Thymus (tissue), 11 donors: ENCODE measurements at regions not wholly inside any gene's neighbourhood (a gene's known extent, or its start where the extent isn't known, plus 50 kb on each side); places are given as distances from the start of the nearest gene placed in this dataset.

Experiments used
- DNase-seq, 9 donors: peaks; one replicate each; pipeline ENCODE4 v3.0.0-alpha.2; 2013; ENCODE audit warnings: low spot score in 9 of 9, low read depth in 6 of 9, missing footprints in 1 of 9
- H3K27ac ChIP-seq, 2 donors: one replicate each; pipeline ENCODE4 v1.5.1; 2013; ENCODE audit warnings: control low read depth in 1 of 2, low read depth in 1 of 2, low read length in 1 of 2, mild to moderate bottlenecking in 1 of 2, moderate library complexity in 1 of 2
- H3K27me3 ChIP-seq, 2 donors: one replicate each; pipeline ENCODE4 v1.5.1; 2013; ENCODE audit warnings: low read length in 1 of 2; ENCODE audit not compliant: control insufficient read depth in 2 of 2, insufficient read depth in 1 of 2
- H3K36me3 ChIP-seq, 2 donors: one replicate each; pipeline ENCODE4 v1.5.1; 2013; ENCODE audit warnings: low read length in 1 of 2, mild to moderate bottlenecking in 1 of 2, moderate library complexity in 1 of 2; ENCODE audit not compliant: control insufficient read depth in 2 of 2, insufficient read depth in 2 of 2
- H3K4me1 ChIP-seq, 2 donors: one replicate each; pipeline ENCODE4 v1.5.1; 2013; ENCODE audit warnings: low read length in 2 of 2; ENCODE audit not compliant: control insufficient read depth in 2 of 2, insufficient read depth in 2 of 2
- H3K4me3 ChIP-seq, 2 donors: one replicate each; pipeline ENCODE4 v1.5.1; 2013; ENCODE audit warnings: low read length in 2 of 2, control low read depth in 1 of 2, mild to moderate bottlenecking in 1 of 2
- H3K9me3 ChIP-seq, 2 donors: one replicate each; pipeline ENCODE4 v1.5.1; 2013; ENCODE audit warnings: low read length in 1 of 2, mild to moderate bottlenecking in 1 of 2; ENCODE audit not compliant: control insufficient read depth in 2 of 2, insufficient read depth in 1 of 2
- WGBS: extraction: QIAGEN DNeasy Blood & Tissue Kit; methylation state at CpG from one replicate; pipeline ENCODE4 v1.1.7; 2013; 5-methylcytosine and 5-hydroxymethylcytosine counted together
- donor health status: healthy.

DNA sequence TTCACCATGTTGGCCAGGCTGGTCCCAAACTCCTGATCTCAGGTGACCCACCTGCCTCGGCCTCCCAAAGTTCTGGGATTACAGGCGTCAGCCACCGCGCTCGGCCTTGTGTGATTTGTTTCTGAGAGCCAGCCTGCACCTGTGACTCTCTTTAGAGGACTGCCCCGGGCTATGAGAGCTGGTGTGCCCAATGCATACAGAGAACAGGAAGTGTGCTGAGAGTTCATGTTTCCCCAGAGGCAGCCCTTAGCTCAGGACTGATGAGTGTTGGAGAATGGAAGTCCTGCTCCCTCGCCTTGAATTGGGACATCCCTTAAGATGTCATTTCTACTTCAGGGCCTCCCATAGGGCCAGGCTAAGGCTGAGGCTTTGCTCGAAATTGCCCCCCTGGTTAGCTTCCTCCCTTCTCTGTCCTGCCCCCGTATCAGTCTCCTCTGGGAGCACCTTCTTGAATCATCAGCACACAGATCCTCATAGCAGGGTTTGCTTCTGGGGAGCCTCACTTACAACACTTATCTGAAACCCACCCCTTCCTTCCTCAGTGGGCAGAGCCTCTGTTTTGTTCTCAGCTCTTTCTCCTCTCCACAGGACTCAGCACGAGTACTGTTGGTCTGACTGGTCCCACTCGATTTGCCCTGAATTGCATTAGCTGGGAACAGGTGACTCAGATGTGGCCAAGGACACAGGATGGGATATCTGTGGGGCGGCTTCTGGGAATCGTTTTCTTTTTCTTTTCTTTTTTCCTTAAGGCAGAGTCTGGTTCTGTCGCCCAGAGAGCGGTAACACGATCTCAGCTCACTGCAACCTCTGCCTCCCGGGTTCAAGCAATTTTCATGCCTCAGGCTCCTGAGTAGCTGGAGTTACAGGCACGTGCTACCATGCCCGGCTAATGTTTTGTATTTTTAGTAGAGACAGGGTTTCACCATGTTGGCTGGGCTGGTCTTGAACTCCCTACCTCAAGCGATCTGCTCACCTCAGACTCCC, 80.1 kb downstream of the UBIAD1 start:
- Histone ChIP-seq H3K27ac (peak overlapping the region in 1 of 2 donors; percentile 90), H3K27me3 (no peaks in the 10 kb centered on the region)
- 41% methylated on average over 20 of the region's 20 CpGs for WGBS

DNA sequence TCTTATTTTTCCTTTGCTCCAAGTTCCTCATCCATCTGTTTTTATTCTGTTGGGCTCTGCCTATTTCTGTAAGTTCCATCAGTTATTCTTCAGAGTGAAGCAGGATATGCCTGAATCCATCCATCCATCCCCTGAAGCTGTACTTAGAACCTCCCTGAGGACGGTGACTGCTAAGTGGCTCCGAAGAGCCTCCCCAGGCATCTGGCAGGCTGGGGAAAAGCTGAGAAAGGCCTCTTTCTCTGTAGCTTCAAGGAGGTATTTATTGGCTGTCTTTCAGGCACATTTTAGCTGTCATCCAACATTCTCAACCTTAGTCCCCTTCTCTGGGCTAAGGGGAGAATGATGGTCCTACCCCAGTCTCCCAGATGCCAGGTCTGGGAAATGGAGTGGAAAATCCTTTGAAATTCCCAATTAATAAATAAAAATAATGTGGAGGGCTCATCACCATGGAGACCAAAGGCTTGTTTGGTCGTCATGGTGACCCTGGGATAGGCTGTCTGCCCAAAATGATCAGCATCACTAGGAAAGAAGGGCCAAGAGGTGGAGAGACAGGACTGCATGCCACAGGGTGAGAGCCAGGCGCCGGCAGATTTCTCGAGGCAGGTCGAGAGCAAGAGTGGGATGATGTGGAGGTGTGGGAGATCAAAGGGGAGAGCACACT, 82.0 kb downstream of the UBIAD1 start:
- H3K4me1 ChIP-seq, result peaks cover 27 to 84% of the 10 kb centered on the region in 2 donors
- no peak overlapping the region for H3K4me3 ChIP-seq
- no peaks in the 10 kb centered on the region for H3K27me3 ChIP-seq
- peaks cover 0 to 8% of the 10 kb centered on the region in 2 donors for H3K9me3 ChIP-seq
- no peaks in the 10 kb centered on the region for H3K36me3 ChIP-seq
- H3K27ac ChIP-seq, result peak overlapping the region in 1 of 2 donors; percentile 87
- 61% methylated on average over 7 of the region's 7 CpGs for WGBS
- DNase-seq, result peak in 1 of 9 donors; percentile 25

More for the DNA sequence above, 80.1 kb downstream of the UBIAD1 start:
- peaks cover 27 to 77% of the 10 kb centered on the region in 2 donors for H3K4me1 ChIP-seq
- H3K9me3 ChIP-seq, result peaks cover 0 to 8% of the 10 kb centered on the region in 2 donors
- H3K4me3 ChIP-seq, result no peak overlapping the region
- peak in 2 of 9 donors; percentile 38 to 75 for DNase-seq
- H3K36me3 ChIP-seq, result no peaks in the 10 kb centered on the region

- Histone ChIP-seq H3K4me1 (peaks cover 24 to 80% of the 10 kb centered on the region in 2 donors), H3K9me3 (peaks cover 0 to 8% of the 10 kb centered on the region in 2 donors), H3K27ac (peak overlapping the region in 1 of 2 donors; percentile 87), H3K27me3 (no peaks in the 10 kb centered on the region), H3K36me3 (no peaks in the 10 kb centered on the region), H3K4me3 (peak overlapping the region in 1 of 2 donors; percentile 19)
- peak in 8 of 9 donors; percentile 52 to 88 (median 72) for DNase-seq
- WGBS, result 41% methylated on average over 21 of the region's 21 CpGs
Measured at GRCh38 chr1:11355559-11356475, 82.8 kb downstream of the UBIAD1 start.

DNA sequence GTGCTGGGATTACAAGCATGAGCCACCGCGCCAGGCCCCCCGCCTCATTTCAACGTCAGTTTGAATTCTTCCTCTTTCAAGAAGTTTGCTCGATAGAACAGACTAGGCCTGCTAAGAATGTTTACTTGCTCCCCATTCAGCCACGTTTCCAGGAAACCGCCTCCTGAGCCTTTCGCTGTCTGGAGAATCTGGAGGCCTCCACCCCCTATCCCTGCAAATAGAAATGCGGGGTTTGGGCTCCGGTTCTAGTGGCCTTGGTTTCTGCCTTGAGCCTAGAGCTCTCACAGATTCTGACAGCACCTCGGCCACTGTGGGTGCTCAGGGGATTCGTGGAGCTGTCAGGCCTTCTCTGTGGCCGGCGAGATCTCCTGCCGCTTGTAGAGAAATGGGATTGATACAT, 84.3 kb downstream of the UBIAD1 start:
- WGBS, result 93% methylated on average over 15 of the region's 15 CpGs
- no peak for DNase-seq
- H3K4me3 ChIP-seq, result no peak overlapping the region
- no peaks in the 10 kb centered on the region for H3K27me3 ChIP-seq
- H3K9me3 ChIP-seq, result peaks cover 0 to 3% of the 10 kb centered on the region in 2 donors
- no peaks in the 10 kb centered on the region for H3K36me3 ChIP-seq
- peaks cover 24 to 75% of the 10 kb centered on the region in 2 donors for H3K4me1 ChIP-seq
- peak overlapping the region in 1 of 2 donors; percentile 60 for H3K27ac ChIP-seq

GRCh38 chr1:11358984-11359383, 86.0 kb downstream of the UBIAD1 start:
- 94% methylated on average over 6 of the region's 6 CpGs for WGBS
- no peak for DNase-seq
- no peaks in the 10 kb centered on the region for H3K27me3 ChIP-seq
- H3K36me3 ChIP-seq, result no peaks in the 10 kb centered on the region
- H3K9me3 ChIP-seq, result peaks cover 0 to 3% of the 10 kb centered on the region in 2 donors
- H3K4me1 ChIP-seq, result peaks cover 13 to 58% of the 10 kb centered on the region in 2 donors
- H3K4me3 ChIP-seq, result no peak overlapping the region
- no peak overlapping the region for H3K27ac ChIP-seq

- Histone ChIP-seq H3K27ac (no peak overlapping the region), H3K4me1 (peaks cover 0 to 25% of the 10 kb centered on the region in 2 donors), H3K9me3 (no peaks in the 10 kb centered on the region), H3K27me3 (no peaks in the 10 kb centered on the region), H3K4me3 (no peak overlapping the region), H3K36me3 (no peaks in the 10 kb centered on the region)
- WGBS, result 95% methylated on average over 16 of the region's 16 CpGs
- DNase-seq, result no peak
Measured at GRCh38 chr1:11362547-11363021, 89.6 kb downstream of the UBIAD1 start.

- H3K27me3 ChIP-seq, result no peaks in the 10 kb centered on the region
- H3K27ac ChIP-seq, result no peak overlapping the region
- no peaks in the 10 kb centered on the region for H3K36me3 ChIP-seq
- H3K9me3 ChIP-seq, result no peaks in the 10 kb centered on the region
- H3K4me1 ChIP-seq, result peaks cover 0 to 10% of the 10 kb centered on the region in 2 donors
- no peak overlapping the region for H3K4me3 ChIP-seq
- 76% methylated on average over 7 of the region's 7 CpGs for WGBS
- DNase-seq, result peak in 1 of 9 donors; percentile 57
Measured at GRCh38 chr1:11364170-11364569, 91.2 kb downstream of the UBIAD1 start.

DNA sequence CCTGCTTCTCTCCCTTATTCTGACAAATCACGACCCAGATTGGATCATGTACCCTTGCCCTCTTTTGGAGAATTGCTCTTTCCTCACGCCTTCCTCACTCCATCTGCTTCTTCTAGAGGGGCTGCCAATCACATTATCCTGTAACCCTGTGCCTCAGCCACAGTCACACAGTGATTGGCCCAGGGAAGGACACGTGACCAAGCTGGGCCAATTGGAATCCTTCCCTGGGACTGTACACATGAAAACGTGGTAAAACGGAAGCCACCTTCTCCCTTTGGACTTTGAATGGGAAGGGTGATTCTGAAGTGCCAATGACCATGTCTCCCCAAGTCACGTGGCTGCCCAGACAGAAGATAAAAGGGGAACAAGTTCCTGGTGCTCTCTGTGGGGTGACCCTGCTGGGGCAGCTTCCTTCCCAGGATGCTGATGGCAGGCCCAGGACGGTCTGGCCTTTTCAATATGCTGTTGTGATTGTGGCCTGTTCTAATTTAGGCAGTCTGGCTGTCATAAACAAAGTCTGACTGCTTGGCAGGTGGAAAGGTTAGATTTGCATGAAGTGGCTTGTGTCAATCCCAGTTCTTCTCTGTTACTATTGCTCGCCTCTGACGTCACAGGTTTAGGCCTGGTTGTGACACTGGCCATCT, 92.9 kb downstream of the UBIAD1 start:
- 95% methylated on average over 9 of the region's 9 CpGs for WGBS
- H3K4me3 ChIP-seq, result no peak overlapping the region
- no peaks in the 10 kb centered on the region for H3K27me3 ChIP-seq
- no peak overlapping the region for H3K27ac ChIP-seq
- H3K36me3 ChIP-seq, result no peaks in the 10 kb centered on the region
- H3K4me1 ChIP-seq, result peaks cover 0 to 3% of the 10 kb centered on the region in 2 donors
- no peak for DNase-seq
- no peaks in the 10 kb centered on the region for H3K9me3 ChIP-seq
